ENCODE measurements at regions not wholly inside any gene's neighbourhood (a gene's known extent, or its start where the extent isn't known, plus 50 kb on each side); places are given as distances from the start of the nearest gene placed in this dataset.

GRCh38 chr2:19101968-19102367 lies 256.5 kb downstream of the OSR1 start:
- H3K79me2 ChIP-seq (ENCODE audit: control insufficient read depth, insufficient read depth, low read length), result no peaks in the 10 kb centered on the region
- H3K9me3 ChIP-seq (replicated peaks; ENCODE audit: control insufficient read depth, insufficient read depth, low read length), result no peaks in the 10 kb centered on the region
- no TSS peak for BruUV-seq (replicated peaks)
- H3K36me3 ChIP-seq (ENCODE audit: control insufficient read depth in 2 of 2, extremely low read depth in 1 of 2, insufficient read depth in 2 of 2, low read length in 2 of 2), result no peaks in the 10 kb centered on the region
- FAIRE-seq, result no peak
- no peak for DNase-seq (ENCODE audit: low read depth, low spot score)
- no peak overlapping the region for H2AFZ ChIP-seq (ENCODE audit: low read depth, low read length)
- H3K27me3 ChIP-seq (ENCODE audit: control insufficient read depth in 2 of 2, insufficient read depth in 2 of 2, low read length in 2 of 2), result no peaks in the 10 kb centered on the region
- no peaks in the 10 kb centered on the region for H3K9me1 ChIP-seq (replicated peaks; ENCODE audit: control insufficient read depth, extremely low read depth, insufficient read depth, low read length)
- H3K9ac ChIP-seq (replicated peaks; ENCODE audit: extremely low read depth, insufficient read depth, low read length), result no peak overlapping the region
- ChIA-PET CTCF (no interaction called here), POLR2A (no interaction called here)
- no peaks in the 10 kb centered on the region for H4K20me1 ChIP-seq (replicated peaks; ENCODE audit: control insufficient read depth, extremely low read depth, insufficient read depth, low read length)
- no peaks in the 10 kb centered on the region for H3K4me1 ChIP-seq (ENCODE audit: control insufficient read depth, extremely low read depth, insufficient read depth, low read length)
- no peak overlapping the region for H3K27ac ChIP-seq (ENCODE audit: insufficient read depth, low read depth, low read length)
- dilution Hi-C loops (cut with MboI; ENCODE audit: extremely low pct_ligation_motif_present, low sequenced_read_pairs), result no loop called here
- TF ChIP-seq MYC (IDR thresholded peaks at IDR 0.05; ENCODE audit: low read depth, low read length) (no peak), POLR2A (IDR thresholded peaks at IDR 0.05; ENCODE audit: low read depth, low read length) (no peak), MAX (IDR thresholded peaks at IDR 0.05; ENCODE audit: insufficient read depth, insufficient read length) (no peak), FOS (IDR thresholded peaks at IDR 0.05; ENCODE audit: borderline replicate concordance, insufficient read depth, low read length) (no peak), JUN (IDR thresholded peaks at IDR 0.05; ENCODE audit: borderline replicate concordance, insufficient read depth, insufficient read length, low read depth) (no peak), CTCF (IDR thresholded peaks at IDR 0.05; ENCODE audit: extremely low read depth in 1 of 2, insufficient read depth in 1 of 2, low read depth in 1 of 2, low read length in 2 of 2) (no peak), POLR2AphosphoS5 (IDR thresholded peaks at IDR 0.05; ENCODE audit: insufficient read depth, low read depth, low read length) (no peak), EZH2 (IDR thresholded peaks at IDR 0.05; ENCODE audit: borderline replicate concordance, low read depth, low read length, severe bottlenecking) (no peak), GATA2 (IDR thresholded peaks at IDR 0.05; ENCODE audit: insufficient read depth, insufficient read length, low read depth, low read length) (no peak)
- H3K4me2 ChIP-seq (ENCODE audit: insufficient read depth, low read length), result no peak overlapping the region
- no peak overlapping the region for H3K4me3 ChIP-seq (replicated peaks in 1 of 3; ENCODE audit: insufficient read depth in 1 of 3, low read depth in 1 of 3, low read length in 3 of 3)
- intact Hi-C loops (cut with micrococcal nuclease), result no loop called here

Measured in endothelial cell of umbilical vein (primary cell).